Gastroesophageal sphincter (tissue), 3 donors: ENCODE measurements at regions not wholly inside any gene's neighbourhood (a gene's known extent, or its start where the extent isn't known, plus 50 kb on each side); places are given as distances from the start of the nearest gene placed in this dataset.

Experiments used
- CTCF ChIP-seq, 4 experiments: fragments of 200-600 bp in 2 of 4; fragments of 450-650 bp in 2 of 4; sonication (generic) in 1 of 4; IDR thresholded peaks; one replicate each; pipeline ENCODE4 v1.5.1; 2017 to 2019; ENCODE audit warnings: antibody characterized with exemption in 4 of 4, mild to moderate bottlenecking in 2 of 4, moderate library complexity in 2 of 4
- POLR2A ChIP-seq, 2 donors: fragments of 450-650 bp; IDR thresholded peaks; one replicate each; pipeline ENCODE4 v1.6.1; 2017; ENCODE audit warnings: antibody characterized with exemption in 2 of 2, mild to moderate bottlenecking in 2 of 2, moderate library complexity in 1 of 2

GRCh38 chr4:26148927-26149326 lies 171.9 kb upstream of the RBPJ start:
- no peak for TF ChIP-seq CTCF (IDR thresholded peaks at IDR 0.05)
- TF ChIP-seq POLR2A (IDR thresholded peaks at IDR 0.05), result no peak
